Smooth muscle cell (in vitro differentiated cells): ENCODE measurements at regions not wholly inside any gene's neighbourhood (a gene's known extent, or its start where the extent isn't known, plus 50 kb on each side); places are given as distances from the start of the nearest gene placed in this dataset.

Experiments used
- DNase-seq: peaks from one replicate; lab custom pipeline; 2025; ENCODE audit not compliant: unreplicated experiment; lab: John Stamatoyannopoulos, UW
- H2AFZ ChIP-seq: fragments of 200-600 bp; sonication (generic); 2 replicates; pipeline ENCODE4 v1.6.0; 2016; ENCODE audit warnings: antibody characterized with exemption, low read depth, mild to moderate bottlenecking
- H3F3A ChIP-seq: fragments of 200-600 bp; sonication (generic); 2 replicates; pipeline ENCODE4 v1.6.0; 2017; ENCODE audit warnings: antibody characterized with exemption, low read depth
- H3K27ac ChIP-seq: fragments of 200-600 bp; sonication (generic); 2 replicates; pipeline ENCODE4 v1.5.1; 2016; ENCODE audit warnings: low read depth, mild to moderate bottlenecking
- H3K27me3 ChIP-seq: fragments of 200-600 bp; sonication (generic); 2 replicates; pipeline ENCODE4 v1.6.1; 2016; ENCODE audit warnings: low read depth, mild to moderate bottlenecking
- H3K36me3 ChIP-seq: fragments of 200-600 bp; sonication (generic); 2 replicates; pipeline ENCODE4 v1.5.1; 2016; ENCODE audit warnings: low read depth
- H3K4me1 ChIP-seq: fragments of 200-600 bp; sonication (generic); 2 replicates; pipeline ENCODE4 v1.5.1; 2016; ENCODE audit warnings: low read depth
- H3K4me2 ChIP-seq: fragments of 200-600 bp; sonication (generic); 2 replicates; pipeline ENCODE4 v1.6.0; 2016; ENCODE audit warnings: mild to moderate bottlenecking
- H3K4me3 ChIP-seq: fragments of 200-600 bp; sonication (generic); 2 replicates; pipeline ENCODE4 v1.5.1; 2016; ENCODE audit warnings: mild to moderate bottlenecking
- H3K79me2 ChIP-seq: fragments of 200-600 bp; sonication (generic); 2 replicates; pipeline ENCODE4 v1.6.0; 2016; ENCODE audit warnings: low read depth, mild to moderate bottlenecking
- H3K9ac ChIP-seq: fragments of 200-600 bp; sonication (generic); 2 replicates; pipeline ENCODE4 v1.6.0; 2016; ENCODE audit warnings: low read depth
- H3K9me3 ChIP-seq: fragments of 200-600 bp; sonication (generic); replicated peaks from 2 replicates; pipeline ENCODE4 v1.5.1; 2016; ENCODE audit warnings: low read depth
- H4K20me1 ChIP-seq: fragments of 200-600 bp; sonication (generic); 2 replicates; pipeline ENCODE4 v1.6.0; 2016; ENCODE audit warnings: low read depth
- CTCF ChIP-seq: fragments of 200-600 bp; sonication (generic); IDR thresholded peaks from 2 replicates; pipeline ENCODE4 v1.5.1; 2017; ENCODE audit warnings: borderline replicate concordance, mild to moderate bottlenecking, antibody characterized with exemption; ENCODE audit not compliant: insufficient read depth, poor library complexity, severe bottlenecking
- WGBS: methylation state at CpG from one replicate; pipeline ENCODE4 v1.1.7; 2016; ENCODE audit warnings: low lambda C conversion rate; 5-methylcytosine and 5-hydroxymethylcytosine counted together

- H3F3A ChIP-seq: no peaks in the 10 kb centered on the region
- H3K36me3 ChIP-seq: no peaks in the 10 kb centered on the region
- no peak for TF ChIP-seq CTCF
- no peak overlapping the region for H3K9ac ChIP-seq
- no peak overlapping the region for H3K27ac ChIP-seq
- H4K20me1 ChIP-seq: no peaks in the 10 kb centered on the region
- H3K79me2 ChIP-seq: no peaks in the 10 kb centered on the region
- no peaks in the 10 kb centered on the region for H3K4me1 ChIP-seq
- no peak overlapping the region for H3K4me2 ChIP-seq
- no peak overlapping the region for H2AFZ ChIP-seq
- 81% methylated on average over 10 of the region's 10 CpGs for WGBS
- H3K4me3 ChIP-seq: no peak overlapping the region
- no peak for DNase-seq
- H3K9me3 ChIP-seq: no peaks in the 10 kb centered on the region
- peaks cover 5% of the 10 kb centered on the region for H3K27me3 ChIP-seq
These were observed 1492.7 kb downstream of the BRD1 start for GRCh38 chr22:48334971-48335370.

DNA sequence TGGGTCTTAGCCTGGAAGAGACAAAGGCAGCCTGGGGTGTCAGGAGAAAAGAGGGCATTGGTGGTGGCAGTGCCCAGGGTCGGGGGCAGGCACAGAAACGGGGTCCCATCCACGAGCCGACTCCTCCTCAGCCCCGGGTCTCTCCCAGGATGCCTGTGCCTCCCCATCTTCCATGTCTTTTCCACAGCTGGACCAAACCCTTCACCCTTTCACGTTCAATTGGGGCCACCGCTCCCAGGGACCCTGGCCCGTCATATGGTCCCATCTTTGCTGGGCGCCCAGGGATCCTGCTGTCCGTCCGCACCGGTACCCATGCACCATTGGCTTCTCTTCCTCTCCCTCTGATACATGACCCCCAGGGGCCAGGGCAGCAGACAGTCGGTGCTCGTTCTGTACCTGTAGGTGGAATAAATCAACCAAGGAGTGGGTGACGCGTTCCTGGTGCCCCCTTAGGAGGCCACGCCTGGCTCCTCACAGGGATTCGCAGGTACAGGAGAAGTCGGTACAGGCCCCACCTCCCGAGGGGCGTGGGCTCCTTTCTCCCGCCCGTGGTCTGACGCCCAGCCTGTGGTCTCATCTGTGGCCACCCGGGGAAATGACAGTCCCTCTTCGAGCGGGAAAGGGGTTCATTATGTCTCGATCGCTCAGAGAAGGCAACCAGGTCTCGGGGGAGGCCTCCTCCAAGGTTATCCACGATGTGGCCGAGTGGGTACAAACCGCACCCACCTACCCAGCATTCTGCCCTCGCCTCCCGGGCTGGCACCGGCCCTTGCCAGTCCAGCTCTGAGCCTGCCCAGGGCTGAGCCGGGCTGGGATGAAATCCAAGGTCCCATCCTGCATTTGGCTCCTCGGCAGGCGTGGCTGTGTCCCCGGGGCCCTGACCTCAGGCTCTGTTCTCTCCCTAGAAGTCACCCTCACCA is 1493.6 kb downstream of the BRD1 start:
- H3K4me1 ChIP-seq: no peaks in the 10 kb centered on the region
- H2AFZ ChIP-seq: no peak overlapping the region
- WGBS: 92% methylated on average over 39 of the region's 40 CpGs
- DNase-seq: no peak
- H3K27me3 ChIP-seq: no peaks in the 10 kb centered on the region
- H3K4me3 ChIP-seq: no peak overlapping the region
- H3K36me3 ChIP-seq: no peaks in the 10 kb centered on the region
- no peak for TF ChIP-seq CTCF
- H3K4me2 ChIP-seq: no peak overlapping the region
- H3K9me3 ChIP-seq: no peaks in the 10 kb centered on the region
- H4K20me1 ChIP-seq: no peaks in the 10 kb centered on the region
- H3F3A ChIP-seq: no peaks in the 10 kb centered on the region
- no peaks in the 10 kb centered on the region for H3K79me2 ChIP-seq
- no peak overlapping the region for H3K27ac ChIP-seq
- no peak overlapping the region for H3K9ac ChIP-seq

- Histone ChIP-seq H3K27ac (no peak overlapping the region), H3K4me3 (no peak overlapping the region), H3K36me3 (no peaks in the 10 kb centered on the region), H2AFZ (no peak overlapping the region), H4K20me1 (no peaks in the 10 kb centered on the region), H3F3A (no peaks in the 10 kb centered on the region), H3K27me3 (no peaks in the 10 kb centered on the region), H3K79me2 (no peaks in the 10 kb centered on the region), H3K4me2 (no peak overlapping the region), H3K9ac (no peak overlapping the region), H3K9me3 (no peaks in the 10 kb centered on the region), H3K4me1 (no peaks in the 10 kb centered on the region)
- 92% methylated on average over 20 of the region's 20 CpGs for WGBS
- no peak for TF ChIP-seq CTCF
- DNase-seq: no peak
These were observed 1494.3 kb downstream of the BRD1 start for GRCh38 chr22:48333323-48333763.
